ENCODE measurements at regions not wholly inside any gene's neighbourhood (a gene's known extent, or its start where the extent isn't known, plus 50 kb on each side); places are given as distances from the start of the nearest gene placed in this dataset.
"Not testable (repeated sequence)": the region's sequence is repeated elsewhere in the genome, so short reads cannot be mapped to it uniquely, and the experiment has no call there.

- no peak for DNase-seq
These were observed 89.0 kb upstream of the LHX1 start for GRCh38 chr17:36848008-36848902.

DNA sequence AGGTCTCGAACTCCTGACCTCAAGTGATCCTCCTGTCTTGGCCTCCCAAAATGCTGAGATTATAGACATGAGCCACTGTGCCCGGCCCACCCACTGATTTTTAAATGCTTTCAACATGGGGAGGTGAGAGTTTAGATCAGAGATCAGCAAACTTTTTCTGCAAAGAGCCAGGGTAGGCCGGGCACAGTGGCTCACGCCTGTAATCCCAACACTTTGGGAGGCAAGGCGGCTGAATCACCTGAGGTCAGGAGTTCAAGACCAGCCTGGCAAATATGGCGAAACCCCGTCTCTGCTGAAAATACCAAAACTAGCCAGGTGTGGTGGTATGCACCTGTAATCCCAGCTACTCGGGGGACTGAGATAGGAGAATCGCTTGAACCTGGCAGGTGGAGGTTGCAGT, 88.3 kb upstream of the LHX1 start:
- DNase-seq = not testable (repeated sequence)

DNA sequence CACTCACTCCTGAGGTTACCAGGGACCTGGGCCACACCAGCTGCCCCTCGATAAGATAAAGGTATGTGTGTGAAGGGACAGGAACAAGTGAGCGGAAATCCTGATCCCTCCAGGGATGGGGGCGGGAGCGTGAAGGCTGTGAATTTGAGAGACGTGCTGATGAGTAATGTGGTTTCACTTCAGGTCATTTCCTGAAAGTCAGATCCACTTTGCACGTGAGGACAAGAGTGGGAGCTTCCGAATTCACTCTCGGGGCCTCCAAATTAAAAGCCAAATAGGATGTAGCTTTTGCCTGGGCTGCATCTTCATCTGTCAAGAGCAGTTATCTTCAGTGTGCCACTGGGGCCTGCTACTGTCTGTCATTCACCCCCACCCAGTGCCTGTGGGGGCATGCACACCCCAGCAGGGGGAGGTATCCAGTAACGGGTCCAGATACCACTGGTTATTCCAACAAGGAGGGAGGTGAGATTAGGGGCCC, 87.4 kb upstream of the LHX1 start:
- peak; percentile 66 for DNase-seq

DNA sequence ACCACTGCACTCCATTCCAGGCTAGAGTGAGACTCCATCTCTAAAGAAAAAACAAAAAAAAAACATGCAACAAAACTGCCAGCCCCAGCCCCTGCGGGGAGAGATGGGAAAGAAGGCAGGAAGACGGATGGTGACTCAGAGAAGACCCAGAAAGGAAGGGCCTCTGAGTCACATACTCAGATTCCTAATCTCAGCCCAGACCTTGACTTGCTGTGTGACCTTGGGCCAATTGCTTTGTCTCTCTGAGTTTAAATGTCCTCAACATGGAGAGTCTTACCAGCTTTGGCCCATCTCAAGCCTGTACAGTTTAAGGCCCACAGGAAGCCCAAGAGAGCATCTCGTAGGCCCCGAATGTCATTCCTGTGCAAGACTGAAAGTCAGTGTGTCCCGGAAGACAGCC, 86.5 kb upstream of the LHX1 start:
- DNase-seq = no peak

- no peak for DNase-seq
These were observed 86.0 kb upstream of the LHX1 start for GRCh38 chr17:36851250-36851649.

DNA sequence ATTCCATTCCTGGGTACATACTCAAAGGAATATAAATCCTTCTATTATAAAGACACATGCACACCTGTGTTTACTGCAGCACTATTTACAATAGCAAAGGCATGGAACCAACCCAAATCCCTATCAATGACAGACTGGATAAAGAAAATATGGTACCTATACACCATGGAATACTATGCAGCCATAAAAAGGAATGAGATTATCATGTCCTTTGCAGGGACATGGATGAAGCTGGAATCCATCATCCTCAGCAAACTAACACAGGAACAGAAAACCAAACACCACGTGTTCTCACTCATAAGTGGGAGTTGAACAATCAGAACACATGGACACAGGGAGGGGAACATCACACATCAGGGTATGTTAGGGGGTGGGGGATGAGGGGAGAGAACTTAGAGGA, 84.8 kb upstream of the LHX1 start:
- not testable (repeated sequence) for DNase-seq

GRCh38 chr17:36854982-36855381, 82.3 kb upstream of the LHX1 start:
- no peak for DNase-seq

- no peak for DNase-seq
These were observed 81.8 kb upstream of the LHX1 start for GRCh38 chr17:36855459-36855858.

GRCh38 chr17:36856222-36856621, 81.1 kb upstream of the LHX1 start:
- no peak for DNase-seq

GRCh38 chr17:36856903-36857381, 80.3 kb upstream of the LHX1 start:
- no peak for DNase-seq

GRCh38 chr17:36857698-36858097, 79.6 kb upstream of the LHX1 start:
- DNase-seq = no peak

- DNase-seq = no peak
These were observed 78.9 kb upstream of the LHX1 start for GRCh38 chr17:36858119-36859002.

DNA sequence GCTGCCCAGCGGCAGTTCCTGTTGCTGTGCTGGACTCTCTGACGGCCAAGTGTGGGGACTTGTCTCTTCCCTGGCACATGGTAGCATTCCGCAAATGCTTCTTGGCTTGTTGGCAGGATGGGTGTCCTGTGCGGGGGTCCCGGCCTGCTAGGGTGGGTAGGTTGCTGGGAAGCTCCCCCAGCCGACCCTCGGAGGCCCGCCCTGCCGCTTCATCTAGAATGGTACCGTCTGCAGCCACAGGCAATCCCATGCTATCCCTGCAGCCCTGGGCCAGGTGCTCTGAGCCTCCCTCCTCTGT, 78.3 kb upstream of the LHX1 start:
- DNase-seq = no peak

DNA sequence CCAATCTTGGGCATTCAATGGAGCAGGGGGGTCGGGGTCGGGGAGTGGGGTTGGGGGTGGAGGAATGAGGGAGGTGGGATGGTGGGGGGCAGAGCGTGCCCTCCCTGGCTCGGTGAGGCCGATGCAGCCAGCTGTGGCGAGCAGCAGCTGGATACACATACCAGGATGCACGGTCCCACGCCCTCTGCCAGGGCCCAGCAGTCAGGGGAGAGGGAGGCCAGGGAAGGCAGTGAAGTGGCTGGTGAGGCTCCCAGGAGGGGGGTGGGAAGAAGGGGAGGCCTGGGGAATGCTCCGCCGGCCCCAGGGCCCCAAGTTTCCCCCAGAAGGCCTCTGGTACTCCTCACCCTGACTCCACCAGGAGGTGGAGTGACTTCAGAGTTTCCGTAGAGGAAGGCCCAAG, 77.6 kb upstream of the LHX1 start:
- no peak for DNase-seq

- no peak for DNase-seq
These were observed 75.7 kb upstream of the LHX1 start for GRCh38 chr17:36861531-36861930.

GRCh38 chr17:36862116-36862920, 75.0 kb upstream of the LHX1 start:
- DNase-seq = no peak

GRCh38 chr17:36863131-36863530, 74.1 kb upstream of the LHX1 start:
- DNase-seq = no peak

DNA sequence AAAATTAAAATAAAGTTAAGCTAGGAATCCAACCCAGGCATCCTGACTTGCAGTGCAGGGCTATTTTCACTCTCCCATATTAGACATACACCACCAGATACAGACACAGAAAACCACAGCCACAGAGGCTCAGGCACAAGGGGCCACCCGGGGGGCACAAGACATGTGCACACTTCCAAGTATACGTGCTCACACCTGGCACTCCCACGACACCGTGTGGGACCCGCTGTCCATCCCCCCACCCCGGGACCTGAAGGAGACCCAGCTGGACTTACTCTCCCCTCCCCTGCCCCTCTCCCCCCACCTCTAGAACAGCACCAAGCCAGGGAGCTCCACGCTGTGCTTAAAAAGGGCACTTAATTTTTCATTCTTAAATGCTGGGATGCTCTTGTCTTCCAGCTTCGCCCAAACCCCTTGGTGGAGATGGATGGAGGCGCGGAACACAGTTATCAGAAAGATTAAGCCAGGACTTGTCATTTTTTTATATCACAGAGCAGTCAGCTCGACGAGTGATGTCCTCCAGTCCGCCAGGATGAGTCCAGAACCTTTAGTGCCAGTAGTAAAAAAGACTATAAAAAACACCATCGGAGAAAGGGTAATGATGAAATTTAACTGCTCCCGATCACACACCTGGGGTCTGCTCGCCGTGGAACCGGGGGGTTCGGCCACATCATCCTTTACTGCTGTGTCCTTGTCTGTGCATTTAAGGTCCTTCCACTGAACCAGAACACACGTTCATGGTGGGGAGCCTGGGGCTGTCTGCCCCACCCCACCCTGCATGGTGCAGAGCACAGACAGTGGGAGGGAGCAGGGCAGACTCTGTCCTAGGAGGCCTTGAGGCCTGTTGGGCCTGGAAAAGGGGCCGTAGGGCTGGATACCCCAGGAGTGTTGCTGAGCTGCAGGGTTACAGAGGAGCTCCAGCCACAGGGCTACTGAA, 73.3 kb upstream of the LHX1 start:
- no peak for DNase-seq

DNA sequence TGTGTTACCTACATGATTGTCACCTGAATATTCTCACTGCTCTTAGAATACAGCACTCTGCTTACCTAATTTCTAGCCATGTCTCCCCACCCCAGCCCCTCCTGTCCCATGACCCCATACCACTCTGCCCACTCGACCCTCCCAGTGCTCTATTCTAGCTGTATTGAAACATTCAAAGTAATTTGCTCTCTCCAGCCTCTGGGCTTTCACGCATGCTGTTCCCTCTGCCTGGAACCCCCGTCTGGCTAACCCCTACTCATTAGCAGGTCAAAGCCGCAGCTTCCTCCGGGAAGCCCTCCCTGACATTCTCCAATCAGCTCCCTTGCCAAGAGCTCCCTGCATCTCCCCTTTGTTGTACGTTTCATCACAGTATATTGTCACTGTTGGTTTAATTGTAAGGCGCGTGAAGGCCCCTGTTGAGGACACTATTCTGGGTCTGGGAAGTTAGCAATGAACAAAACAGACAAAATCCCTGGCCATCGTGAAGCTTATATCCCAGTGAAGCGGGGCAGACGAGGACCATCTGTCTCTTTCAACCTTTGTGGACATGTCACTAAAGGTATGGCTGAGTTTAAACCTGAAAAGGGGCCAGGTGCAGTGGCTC, 72.3 kb upstream of the LHX1 start:
- no peak for DNase-seq

- no peak for DNase-seq
These were observed 69.4 kb upstream of the LHX1 start for GRCh38 chr17:36867716-36868341.

GRCh38 chr17:36868777-36869176, 68.5 kb upstream of the LHX1 start:
- no peak for DNase-seq
